Urothelium cell line (cell line): ENCODE measurements at regions not wholly inside any gene's neighbourhood (a gene's known extent, or its start where the extent isn't known, plus 50 kb on each side); places are given as distances from the start of the nearest gene placed in this dataset.
A peak's percentile ranks its signal among the peaks of the same experiment; 100 is the strongest.
"Not testable (repeated sequence)": the region's sequence is repeated elsewhere in the genome, so short reads cannot be mapped to it uniquely, and the experiment has no call there.

Source experiments
- DNase-seq: peaks from one replicate; pipeline ENCODE4 v3.0.0; 2011; ENCODE audit warnings: low spot score, mixed read lengths
- FAIRE-seq: peaks from 2 replicates; lab custom pipeline; 2011; peaks lifted over from hg19 to GRCh38; lab: Jason Lieb, UNC

DNA sequence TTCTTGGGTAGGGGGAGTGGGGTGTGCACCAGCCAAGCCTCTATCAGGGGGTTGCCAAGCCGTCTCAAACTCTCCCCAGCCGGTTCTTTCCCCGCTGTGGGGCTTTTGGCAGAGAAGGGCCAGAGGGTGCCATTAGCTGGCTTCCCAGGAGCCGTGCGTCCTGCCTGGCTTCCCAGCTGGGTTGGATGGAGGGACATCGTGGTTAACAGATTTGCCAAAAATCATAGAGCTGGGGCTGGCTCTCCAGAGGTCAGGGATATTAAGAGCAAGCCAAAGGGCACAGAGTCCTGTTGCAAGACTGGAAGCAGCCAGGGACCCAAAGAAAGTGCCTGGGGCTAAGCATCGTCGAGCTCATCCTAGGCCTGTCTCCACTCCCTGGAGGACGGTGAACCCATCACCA lies 104.6 kb upstream of the HES1 start:
- no peak for DNase-seq
- no peak for FAIRE-seq

DNA sequence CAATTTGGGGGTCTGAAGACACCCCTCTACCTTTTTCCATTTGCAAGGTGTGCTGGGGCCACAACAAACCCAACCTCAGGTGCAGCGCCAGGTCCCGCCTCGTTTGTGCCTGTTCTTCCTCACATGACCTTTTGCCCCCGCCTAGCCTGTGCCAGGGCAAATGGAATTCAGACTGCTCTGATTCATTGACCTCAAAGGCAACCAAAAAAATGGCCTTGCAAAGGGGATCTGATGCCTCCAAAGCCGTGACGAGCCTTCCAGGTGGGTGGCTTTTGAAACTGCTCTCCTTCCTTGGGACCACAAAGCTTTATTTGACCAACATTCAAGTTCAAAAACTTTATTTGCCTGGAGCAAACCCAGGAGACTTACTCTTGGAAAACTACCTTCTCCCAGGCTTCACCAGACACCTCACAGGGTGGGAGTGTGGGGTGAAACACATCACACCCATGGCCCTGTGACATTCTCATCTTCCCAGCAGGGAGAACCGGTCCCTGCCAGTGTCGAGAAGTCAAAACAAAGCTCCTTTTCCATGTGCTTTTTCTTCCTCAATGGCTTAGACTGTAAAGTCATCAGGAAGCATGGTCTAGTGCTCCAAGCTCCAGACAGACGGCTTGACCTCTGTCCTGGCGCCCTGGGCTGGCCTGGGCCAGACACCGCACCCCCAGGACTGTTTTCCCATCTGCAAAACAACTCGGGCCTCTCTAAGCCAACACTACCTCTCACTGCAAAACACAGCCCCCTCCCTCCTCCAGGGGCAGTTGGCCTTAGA lies 103.9 kb upstream of the HES1 start:
- peak; percentile 62 for FAIRE-seq
- DNase-seq = peak; percentile 79

DNA sequence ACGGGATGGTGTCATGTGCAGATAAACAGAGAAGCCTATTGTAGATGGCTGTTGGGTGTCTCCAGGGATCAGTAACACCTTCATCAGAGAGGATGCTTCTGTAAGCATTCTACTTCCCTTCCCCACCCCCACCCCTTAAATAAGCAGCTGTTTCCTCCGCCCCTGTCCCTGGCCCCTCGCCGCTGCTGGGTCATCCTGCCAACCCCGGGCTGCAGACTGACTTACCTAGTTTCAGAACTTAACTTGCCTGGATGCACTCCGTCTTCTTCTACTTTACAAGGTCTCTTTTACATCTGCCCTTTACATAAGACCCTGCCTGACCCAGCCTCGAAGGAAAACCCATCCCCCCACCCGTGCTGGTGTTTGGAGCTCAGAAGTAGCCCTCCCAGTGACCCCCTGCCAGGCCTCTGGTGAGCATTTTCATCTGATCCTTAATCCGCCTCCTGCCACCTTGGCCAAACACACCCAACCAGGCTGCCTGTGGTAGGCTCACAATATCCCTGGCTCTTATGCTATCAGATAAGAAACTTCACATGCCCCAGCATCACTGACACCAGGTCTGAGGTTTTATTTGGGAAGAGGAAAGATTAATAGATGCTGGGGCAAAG lies 103.0 kb upstream of the HES1 start:
- FAIRE-seq = no peak

DNA sequence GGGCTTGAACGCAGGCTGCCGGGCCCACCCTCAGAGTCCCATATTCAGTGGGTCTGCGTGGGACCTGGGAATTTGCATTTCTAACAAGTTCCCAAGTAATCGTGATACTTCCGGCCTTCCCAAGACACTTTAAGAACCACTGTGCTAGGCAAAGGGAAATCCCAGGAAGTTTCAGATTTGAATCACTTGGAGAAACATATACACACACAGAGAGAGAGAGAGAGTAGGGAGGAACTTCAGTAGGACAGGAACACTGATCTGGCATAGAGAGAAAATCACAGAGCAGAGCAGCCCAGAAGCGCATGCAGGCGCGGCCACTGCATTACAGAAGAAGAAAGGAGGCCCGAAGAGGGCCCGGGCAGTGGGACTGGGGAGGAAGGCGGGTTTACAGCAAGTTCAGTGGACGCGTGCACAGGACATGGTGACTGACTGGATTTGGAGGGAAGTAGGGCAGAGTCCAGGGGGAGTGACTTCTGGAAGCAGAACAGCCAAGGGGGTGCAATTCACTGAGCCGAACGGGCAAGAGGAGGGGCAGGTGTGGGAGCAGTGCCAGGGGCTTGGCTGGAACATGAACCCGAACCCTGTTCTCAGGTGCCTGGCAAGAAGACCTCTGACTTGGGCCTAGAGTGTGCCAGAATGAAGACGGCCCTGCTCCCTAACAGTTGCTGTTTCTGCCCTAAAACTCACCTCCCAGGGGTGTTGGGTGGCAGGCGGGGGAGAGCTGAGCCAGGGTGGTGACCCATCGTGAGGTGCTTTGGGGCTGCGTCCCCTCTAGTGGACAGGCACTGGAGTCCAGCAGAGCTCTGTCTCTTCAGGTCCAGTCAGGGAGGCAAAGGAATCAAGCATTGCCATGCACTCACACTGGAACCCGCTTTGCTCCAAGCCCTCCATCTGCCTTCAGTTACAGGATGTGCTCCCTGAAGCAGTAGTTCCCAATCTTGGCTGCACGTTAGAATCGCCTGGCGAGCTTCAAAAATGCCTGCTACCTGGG lies 101.3 kb upstream of the HES1 start:
- DNase-seq (no peak), FAIRE-seq (no peak)

More for the DNA sequence above, 103.0 kb upstream of the HES1 start:
- DNase-seq = no peak

DNA sequence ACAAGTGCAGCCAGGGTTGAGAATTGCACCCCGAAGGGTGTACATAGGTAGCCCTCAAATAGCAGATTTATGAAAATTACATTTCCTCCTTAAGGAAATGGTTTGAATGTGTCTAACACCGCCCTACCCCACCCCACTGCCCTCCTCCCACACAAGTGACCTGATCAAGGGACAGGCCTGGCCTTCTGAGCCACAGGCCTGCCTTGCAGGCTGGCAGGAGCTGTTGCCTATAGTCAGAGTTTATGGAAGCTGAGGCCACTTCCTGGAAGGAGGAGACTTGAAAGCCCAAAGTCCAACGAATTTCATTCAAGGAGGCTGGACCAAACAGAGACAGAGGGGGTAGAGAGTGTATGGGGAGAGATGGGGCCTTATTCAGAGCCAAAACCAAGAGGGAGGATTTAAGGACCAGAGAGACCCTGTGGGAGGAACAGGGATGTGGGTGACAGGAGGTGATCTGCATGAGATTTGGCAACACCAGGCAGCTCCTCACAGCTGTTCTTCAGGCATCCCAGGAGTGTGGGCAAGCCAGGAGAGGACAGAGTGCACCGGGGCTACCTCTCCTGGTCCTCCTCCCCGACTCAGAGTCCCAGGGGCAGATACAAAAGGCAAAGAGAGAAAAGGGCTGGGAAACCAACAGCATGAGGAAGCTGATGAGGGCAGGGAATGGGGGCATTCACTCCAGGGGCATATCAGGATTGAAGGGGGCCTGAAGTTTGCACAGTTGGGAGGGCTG lies 100.4 kb upstream of the HES1 start:
- DNase-seq (no peak), FAIRE-seq (no peak)

DNA sequence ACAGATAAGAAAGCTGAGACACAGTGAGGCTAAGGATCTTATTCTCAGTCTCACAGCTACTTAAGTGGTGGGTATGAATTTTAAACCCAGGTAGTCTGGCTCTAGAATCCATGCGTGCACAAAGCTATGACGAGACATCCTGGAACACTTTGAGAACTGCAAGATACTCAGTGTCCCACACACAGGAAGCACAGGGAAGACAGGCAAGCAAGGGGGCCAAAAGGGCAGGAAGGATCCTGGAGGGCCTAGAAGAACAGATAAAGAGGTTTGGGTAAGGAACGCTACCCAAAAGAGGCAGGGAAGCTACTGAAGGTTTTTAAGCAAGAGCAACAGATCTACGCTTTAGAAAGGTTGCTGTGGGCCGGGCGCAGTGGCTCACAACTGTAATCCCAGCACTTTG lies 99.1 kb upstream of the HES1 start:
- no peak for FAIRE-seq
- no peak for DNase-seq

DNA sequence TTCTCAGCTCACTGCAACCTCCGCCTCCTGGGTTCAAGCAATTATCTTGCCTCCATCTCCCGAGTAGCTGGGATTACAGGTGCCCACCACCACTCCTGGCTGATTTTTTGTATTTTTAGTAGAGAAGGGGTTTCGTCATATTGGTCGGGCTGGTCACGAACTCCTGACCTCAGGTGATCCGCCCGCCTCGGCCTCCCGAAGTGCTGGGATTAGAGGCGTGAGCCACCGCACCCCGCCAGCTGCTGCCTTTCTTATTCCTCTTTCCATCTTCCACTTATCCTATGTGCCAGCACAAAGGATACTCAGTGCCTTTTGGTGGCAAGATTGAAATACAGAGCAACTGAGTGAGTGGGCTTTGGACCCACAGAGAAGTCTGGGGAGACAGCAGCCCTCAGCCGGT lies 97.6 kb upstream of the HES1 start:
- FAIRE-seq, DNase-seq: not testable (repeated sequence)

DNA sequence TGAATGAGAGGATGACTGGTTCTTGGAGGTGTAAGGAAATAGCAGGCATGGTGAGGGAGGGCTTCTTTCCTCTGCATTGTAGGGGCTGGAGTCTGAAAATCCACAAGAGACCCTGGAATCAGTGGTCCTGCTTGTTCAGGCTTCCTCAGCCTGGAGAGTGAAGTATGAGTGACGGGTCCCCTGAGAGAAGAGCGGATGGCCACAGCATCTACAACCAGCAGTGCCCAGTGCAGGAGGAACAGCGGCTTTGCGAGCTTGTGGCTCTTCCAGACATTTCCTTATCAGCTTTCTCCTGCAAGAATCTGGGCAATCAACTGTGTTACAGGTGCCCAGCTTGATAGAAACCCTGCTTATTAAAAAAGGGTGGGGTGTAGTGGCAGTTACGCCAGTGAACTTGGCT lies 97.0 kb upstream of the HES1 start:
- no peak for FAIRE-seq
- DNase-seq = no peak

DNA sequence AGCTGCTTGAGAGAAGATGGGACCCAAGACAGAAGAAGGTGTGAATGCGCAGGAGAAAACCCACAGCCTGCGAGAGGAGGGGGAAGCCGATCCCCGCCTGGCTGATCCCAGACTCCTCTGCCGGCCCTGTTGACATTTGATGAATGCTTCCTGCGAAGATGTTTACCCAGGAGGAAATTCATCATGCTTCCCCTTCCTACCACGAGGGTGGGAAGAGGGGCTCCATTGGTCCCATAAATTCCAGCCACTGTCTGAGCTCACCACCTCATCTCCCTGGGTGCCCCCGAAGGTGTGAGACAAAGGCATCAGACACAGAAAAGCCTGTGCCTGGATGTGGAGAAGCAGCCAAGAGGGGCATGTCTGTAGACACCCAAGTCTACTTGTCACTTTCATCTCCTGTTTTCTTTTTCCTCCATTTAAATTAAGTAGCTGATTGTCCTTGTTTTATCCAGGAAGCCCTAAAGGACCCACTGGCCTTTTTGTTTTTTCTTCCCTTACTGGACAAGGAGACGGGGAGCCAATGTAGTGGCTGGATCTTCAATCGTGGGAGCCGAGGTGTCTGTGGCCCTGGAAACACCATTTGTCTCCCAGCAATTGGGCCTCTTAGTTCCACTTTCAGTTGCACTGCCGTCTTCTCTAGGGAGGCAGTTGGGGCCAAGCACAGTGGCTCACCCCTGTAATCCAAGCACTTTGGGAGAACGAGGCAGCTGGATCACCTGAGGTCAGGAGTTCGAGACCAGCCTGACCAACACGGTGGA lies 95.3 kb upstream of the HES1 start:
- DNase-seq (no peak), FAIRE-seq (no peak)

DNA sequence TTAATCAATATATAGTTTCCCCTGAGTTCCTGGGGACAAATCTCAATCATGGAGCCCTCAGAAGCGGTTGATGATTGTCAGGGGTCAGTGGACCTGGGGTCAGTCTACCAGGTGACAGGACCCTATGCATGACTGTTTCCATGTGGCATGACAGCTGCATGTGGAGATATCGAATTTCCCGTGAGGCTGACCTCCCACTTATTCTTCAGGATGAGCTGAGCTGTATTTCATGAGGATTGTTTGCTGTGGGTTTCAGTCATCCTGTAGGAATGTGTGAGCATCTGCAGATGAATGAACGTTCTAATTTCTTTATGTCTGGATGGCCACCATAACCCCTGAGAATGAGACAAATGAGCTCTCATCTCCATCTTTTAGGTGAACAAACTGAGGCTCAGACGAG lies 93.0 kb upstream of the HES1 start:
- FAIRE-seq (no peak), DNase-seq (peak; percentile 62)

DNA sequence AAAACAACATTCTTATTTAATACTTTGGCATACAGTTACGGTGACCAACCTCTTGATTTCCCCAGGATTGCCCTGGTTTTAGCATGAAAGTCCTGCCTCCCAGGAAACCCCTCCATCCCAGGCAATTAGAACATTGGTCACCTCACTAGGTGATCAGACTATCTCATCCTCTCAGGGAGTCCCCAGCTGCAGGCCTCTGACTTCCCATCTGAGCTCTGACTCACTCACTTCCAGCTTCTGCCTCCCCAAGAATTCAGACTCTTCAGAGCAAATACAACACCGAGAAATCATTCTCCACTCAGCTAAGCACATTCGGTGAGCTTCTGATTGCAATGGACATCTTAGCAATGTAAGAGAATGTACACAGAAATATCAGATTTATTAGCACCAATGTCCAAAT lies 92.4 kb upstream of the HES1 start:
- no peak for FAIRE-seq
- peak; percentile 76 for DNase-seq

DNA sequence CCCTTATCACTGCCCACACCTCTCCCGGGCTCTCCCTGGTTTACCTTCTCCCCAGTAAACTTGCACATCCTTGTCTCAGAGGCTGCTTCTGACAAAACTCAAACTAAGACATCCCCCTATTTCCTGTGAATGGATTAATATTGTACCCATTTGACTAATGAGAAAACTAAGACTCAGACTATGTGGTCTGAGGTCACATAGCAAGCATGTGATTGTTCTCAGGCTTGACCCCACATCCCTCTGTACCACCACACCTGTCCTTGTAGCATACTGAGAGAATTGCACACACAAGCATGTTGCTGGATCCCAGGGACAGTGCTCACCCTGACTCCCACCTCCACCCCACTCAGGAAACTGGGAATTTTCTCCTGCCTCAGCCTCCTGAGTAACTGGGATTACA lies 90.7 kb upstream of the HES1 start:
- FAIRE-seq = no peak
- DNase-seq = no peak

DNA sequence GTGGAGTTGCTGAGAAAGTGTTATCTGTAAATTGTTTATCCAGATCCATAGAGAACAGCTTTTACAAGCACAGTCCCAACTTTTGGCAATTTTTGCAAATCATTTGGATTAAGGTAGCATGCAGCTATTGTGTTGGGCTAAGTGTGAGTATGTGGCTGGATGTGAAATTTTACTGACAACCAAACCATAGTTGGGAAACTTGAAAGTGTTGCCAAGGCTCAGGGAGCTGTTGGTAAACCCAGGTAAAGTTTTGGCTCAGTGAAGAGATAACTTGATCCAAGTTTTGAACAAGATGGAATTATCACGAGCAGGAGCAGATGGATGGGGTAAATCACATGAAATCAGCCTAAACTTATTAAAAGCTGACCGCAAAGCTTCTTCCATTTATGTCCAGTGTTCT lies 90.0 kb upstream of the HES1 start:
- no peak for FAIRE-seq
- DNase-seq = no peak

DNA sequence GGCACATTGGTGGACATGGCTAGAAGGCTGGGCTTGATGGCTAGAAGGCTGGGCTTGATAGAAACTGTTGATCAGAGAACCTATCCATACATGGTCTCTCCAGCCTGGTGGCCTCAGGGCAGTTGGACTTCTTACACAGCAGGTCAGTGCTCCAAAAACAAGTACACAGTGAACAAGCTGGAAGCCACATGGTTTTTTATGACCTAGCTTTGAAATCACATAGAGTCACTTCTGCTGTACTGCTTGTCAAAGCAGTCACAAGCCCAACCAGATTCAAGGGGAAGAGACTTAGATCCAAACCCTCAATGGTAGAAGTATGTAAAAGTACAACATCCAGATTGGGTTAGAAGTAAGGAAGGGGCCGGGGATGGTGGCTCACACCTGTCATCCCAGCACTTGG lies 89.4 kb upstream of the HES1 start:
- FAIRE-seq (no peak), DNase-seq (no peak)

DNA sequence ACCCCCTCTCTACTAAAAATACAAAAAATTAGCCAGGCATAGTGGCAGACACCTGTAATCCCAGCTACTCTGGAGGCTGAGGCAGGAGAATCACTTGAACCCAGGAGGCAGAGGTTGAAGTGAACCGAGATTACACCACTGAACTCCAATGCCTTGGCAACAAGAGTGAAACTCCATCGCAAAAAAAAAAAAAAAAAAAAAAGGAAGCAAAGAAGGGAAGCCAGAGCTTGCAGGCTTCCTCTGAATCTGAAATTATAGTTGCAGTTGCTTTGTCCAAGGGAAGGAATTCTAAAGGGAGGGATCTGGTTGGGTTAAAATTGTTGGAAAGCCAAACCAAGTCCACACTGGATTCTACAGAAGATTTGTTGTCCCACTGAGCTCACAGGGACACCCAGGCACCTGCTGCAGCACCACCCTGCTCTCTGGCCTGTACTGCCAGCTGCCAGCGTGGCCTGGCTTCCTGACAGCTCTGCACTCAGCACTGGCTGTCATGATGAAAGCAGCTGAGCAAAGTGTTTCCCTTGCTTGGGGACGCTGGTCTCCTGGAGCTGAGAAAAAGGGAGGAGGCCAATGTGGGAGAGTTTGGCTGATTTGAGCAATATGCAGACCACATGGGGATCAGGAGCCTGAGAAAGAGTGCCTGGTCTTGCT lies 88.8 kb upstream of the HES1 start:
- DNase-seq = no peak
- no peak for FAIRE-seq

DNA sequence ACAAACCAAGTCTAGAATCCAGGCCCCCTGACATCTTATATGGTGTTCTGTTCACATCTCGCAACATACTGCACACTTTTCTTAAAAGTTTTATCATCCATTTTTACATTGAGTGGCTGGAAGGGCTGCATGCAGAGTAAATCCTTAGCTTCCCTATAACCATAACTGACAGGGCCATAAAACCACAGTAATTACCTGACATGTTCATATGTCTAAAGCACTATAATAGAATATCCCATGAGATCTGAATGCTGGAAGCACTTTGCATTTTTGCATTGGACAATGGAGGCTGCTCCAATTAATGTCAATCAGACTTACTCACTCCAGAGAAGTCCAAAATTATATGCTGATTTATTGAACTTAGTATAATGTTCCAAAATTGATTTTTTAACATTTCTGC lies 86.6 kb upstream of the HES1 start:
- no peak for FAIRE-seq
- no peak for DNase-seq

DNA sequence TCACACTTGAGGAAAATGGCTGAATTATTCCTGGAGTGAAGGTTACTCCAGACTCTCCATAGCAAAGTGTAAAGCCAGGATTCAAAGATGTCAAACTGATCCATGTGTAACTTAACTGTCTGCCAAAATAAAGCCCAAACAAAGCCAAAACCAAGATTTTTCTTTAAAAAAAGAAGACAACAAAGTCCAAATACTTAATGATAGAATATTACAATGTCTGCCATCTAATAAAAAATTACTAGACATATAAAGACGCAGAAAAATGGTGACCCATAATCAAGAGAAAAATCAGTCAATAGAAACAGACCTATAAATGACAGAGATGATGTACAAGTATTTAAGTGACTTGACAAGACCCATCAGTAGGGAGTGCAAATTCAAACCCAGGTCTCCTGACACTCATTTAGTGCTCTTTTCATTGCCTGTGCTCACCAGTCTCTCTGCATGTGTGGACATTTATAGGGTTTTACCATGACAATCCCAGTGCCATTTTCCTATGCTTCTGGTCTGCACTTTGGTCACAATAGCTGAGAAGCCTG lies 85.1 kb upstream of the HES1 start:
- DNase-seq (no peak), FAIRE-seq (no peak)

DNA sequence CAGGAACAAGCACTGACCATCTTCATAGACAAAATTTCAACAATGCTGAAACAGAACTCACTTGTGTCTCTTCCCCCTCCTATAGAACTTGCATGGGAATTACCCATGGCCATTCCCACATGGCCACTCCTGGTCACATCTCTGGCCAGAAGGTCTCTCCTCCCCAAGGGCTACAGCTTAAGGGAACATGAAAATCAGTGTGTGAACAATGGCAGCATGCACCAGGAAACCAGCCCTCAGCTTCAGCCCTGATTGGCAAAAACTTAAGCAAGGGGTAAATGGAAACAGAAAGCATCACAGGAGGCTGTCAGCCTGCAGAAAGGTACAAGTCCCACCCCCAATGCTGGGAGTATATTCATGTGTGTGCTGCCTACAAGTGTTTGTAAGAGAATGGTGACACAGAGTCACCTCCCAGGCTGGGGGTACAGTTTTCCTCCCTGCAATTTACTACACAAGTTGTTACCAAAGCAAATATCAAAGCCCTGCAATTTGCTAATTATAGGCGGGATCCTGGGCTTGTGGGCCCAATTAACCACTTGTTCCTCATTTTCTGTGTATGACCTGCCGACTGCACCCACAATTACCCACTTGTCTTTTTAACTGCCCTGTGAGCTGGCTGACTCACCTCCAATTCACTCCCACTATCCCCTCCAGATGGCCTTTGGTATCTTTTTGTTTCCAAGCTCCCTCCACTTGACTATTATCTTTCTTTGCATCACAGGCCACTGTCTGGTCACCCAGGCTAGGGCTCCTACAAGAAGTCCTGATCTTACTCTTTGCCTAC lies 84.4 kb upstream of the HES1 start:
- no peak for FAIRE-seq
- DNase-seq = no peak

DNA sequence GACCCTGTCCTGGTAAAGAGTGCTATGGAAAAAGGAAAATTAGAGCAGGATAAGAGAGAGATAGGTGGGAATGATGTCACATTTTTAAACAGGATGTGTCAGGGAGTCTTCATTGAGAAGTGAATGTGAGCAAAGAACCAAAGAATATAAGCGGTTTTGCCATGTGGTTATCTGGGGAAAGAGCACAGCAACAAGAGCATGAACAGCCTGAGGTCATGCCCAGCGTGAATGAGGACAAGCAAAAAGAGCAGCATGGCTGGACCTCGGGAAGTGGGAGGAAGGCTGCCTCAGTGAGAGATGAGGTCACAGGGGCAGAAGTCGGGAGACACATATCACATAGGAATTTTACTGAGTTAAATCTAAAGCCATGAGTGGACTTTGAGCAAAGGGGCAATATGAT lies 82.8 kb upstream of the HES1 start:
- DNase-seq (no peak), FAIRE-seq (no peak)
